ENCODE measurements at regions not wholly inside any gene's neighbourhood (a gene's known extent, or its start where the extent isn't known, plus 50 kb on each side); places are given as distances from the start of the nearest gene placed in this dataset.

GRCh38 chr12:3999904-4000303, 126.7 kb upstream of the PARP11 start:
- TF ChIP-seq POLR2AphosphoS5 (IDR thresholded peaks at IDR 0.05) (no peak), CTCF (IDR thresholded peaks at IDR 0.05) (no peak), POLR2A (IDR thresholded peaks at IDR 0.05) (no peak)

Measured in breast epithelium (tissue), 3 donors.